Activated naive CD4-positive, alpha-beta T cell treated with anti-CD3 and anti-CD28 coated beads, Interleukin-2, amount 10 ng/mL, durations not matched to agents 7 days and 5 days (primary cell): ENCODE measurements at regions not wholly inside any gene's neighbourhood (a gene's known extent, or its start where the extent isn't known, plus 50 kb on each side); places are given as distances from the start of the nearest gene placed in this dataset.

Source experiments
- CTCF ChIA-PET: fragments of 350-600 bp; sonication (Branson Sonifier 250); formaldehyde crosslinking; loops from one replicate; lab custom pipeline; 2021; ENCODE audit warnings: antibody characterized with exemption; lab: Charles Lee
- DNase-seq: peaks from one replicate; pipeline ENCODE4 v3.0.0-alpha.2; 2020
- H3K27ac Mint-ChIP-seq: one replicate; pipeline ENCODE4 v1.8.0; 2021; ENCODE audit warnings: mild to moderate bottlenecking, moderate library complexity, mixed read lengths
- H3K27me3 Mint-ChIP-seq: one replicate; pipeline ENCODE4 v1.8.0; 2021; ENCODE audit warnings: mild to moderate bottlenecking, mixed read lengths
- H3K36me3 Mint-ChIP-seq: one replicate; pipeline ENCODE4 v1.8.0; 2021; ENCODE audit warnings: mixed read lengths
- H3K4me1 Mint-ChIP-seq: one replicate; pipeline ENCODE4 v1.8.0; 2021; ENCODE audit warnings: mixed read lengths
- H3K4me3 Mint-ChIP-seq: one replicate; pipeline ENCODE4 v1.8.0; 2021; ENCODE audit warnings: mild to moderate bottlenecking, moderate library complexity, mixed read lengths
- H3K9me3 Mint-ChIP-seq: one replicate; pipeline ENCODE4 v1.8.0; 2021; ENCODE audit warnings: mixed read lengths

DNA sequence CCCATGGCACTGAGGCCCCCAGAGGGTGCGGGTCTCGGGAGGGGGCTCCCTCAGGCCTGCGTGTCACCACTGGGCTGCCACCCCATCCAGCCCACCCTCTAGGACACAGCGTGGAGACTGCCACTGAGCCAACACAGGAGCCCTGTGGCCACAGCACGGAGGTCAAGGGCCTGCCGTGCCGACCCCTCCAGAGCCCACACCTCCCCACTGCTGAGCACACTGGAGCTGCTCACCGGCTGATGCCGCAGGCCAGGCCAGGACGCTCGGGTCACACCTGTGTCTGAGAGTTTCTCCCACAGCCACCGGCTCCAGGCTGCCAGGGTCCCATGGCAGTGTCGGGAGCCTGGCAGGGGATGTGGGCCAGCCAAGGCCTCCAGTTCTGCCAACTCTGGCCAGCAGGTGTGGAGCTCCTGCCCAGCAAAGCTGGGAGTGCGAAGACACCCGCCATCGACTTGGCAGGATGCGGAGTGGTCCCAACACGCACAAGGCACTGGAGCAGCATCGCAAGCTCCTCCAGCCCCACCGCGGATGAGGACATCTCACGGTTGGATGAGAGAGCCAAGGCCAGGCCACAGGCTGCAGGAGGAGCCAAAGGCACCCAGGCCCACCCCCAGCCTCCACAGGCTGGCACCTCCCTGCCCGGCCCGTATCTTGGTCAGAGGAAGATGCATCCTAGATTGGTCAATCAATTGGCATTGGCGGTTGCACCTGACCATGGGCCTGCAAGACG is 187.1 kb downstream of the BRD1 start:
- CTCF ChIA-PET = no interaction called here
- H3K4me1 Mint-ChIP-seq = no peaks in the 10 kb centered on the region

DNA sequence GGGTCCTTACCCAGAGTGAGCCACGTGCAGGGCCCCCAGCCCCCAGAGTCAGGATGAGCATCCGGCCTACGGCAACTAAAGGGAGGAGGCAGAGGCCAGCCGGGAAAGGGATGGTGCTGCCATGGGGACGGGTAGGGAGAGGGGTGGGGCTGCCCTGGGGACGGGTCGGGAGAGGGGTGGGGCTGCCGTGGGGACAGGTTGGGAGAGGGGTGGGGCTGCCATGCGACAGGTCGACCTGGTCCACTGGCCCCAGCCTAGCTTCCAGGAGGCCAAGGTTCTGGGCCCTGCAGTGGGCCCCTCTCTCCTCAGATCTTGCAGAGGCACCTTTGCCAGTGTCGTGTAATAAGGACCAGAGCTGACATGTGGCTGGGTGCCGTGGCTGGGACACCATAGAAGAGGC is 187.7 kb downstream of the BRD1 start:
- Mint-ChIP-seq H3K27me3 (no peaks in the 10 kb centered on the region), H3K4me1 (no peaks in the 10 kb centered on the region), H3K9me3 (no peaks in the 10 kb centered on the region), H3K36me3 (no peaks in the 10 kb centered on the region), H3K4me3 (no peak overlapping the region), H3K27ac (no peak overlapping the region)
- DNase-seq = no peak
- CTCF ChIA-PET = no interaction called here

More for the DNA sequence above, 187.1 kb downstream of the BRD1 start:
- H3K9me3 Mint-ChIP-seq = no peaks in the 10 kb centered on the region
- no peak overlapping the region for H3K4me3 Mint-ChIP-seq
- no peaks in the 10 kb centered on the region for H3K36me3 Mint-ChIP-seq
- no peaks in the 10 kb centered on the region for H3K27me3 Mint-ChIP-seq
- H3K27ac Mint-ChIP-seq = peak overlapping the region; percentile 37
- no peak for DNase-seq

DNA sequence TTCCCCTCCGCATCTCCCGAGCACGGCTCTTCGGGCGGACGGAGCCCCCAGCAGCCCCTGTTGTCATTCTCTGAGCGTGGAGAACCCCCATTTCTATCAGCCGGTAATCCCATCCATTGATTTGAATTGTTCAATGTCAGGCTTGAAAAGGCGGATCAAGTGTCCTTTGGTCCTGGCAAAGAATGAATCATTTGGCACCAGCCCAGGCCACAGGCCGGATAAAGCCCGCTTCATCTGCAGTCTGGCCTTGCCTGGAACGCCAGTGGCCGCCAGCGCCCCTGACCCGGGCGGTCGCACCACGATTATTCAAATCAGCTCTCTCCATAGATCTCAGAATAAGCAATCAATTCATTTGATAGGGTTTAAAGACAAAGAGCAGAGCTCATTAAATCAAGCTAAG is 188.9 kb downstream of the BRD1 start:
- DNase-seq = no peak
- CTCF ChIA-PET = no interaction called here
- H3K4me1 Mint-ChIP-seq = no peaks in the 10 kb centered on the region
- H3K27ac Mint-ChIP-seq = peak overlapping the region; percentile 68
- H3K9me3 Mint-ChIP-seq = no peaks in the 10 kb centered on the region
- H3K4me3 Mint-ChIP-seq = no peak overlapping the region
- H3K36me3 Mint-ChIP-seq = no peaks in the 10 kb centered on the region
- H3K27me3 Mint-ChIP-seq = no peaks in the 10 kb centered on the region

DNA sequence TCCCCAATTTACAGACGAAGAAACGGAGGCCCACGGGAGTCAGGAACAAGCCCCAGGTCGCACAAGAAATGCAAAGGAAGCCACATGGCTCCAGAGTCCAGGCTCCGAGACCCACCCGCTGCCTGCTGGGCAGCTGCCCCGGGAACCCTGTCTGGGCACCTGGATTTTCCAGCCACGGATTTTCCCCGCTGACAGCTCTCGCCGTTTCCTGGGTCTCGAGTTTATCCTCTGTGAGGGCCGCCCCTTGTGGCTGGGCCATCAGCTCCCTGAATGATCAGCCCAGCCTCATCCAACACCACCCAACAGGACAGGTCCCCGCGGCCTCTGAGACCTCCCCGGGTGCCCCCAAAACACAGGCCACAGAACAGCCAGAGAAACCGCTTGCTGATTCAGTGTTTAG is 189.7 kb downstream of the BRD1 start:
- CTCF ChIA-PET = no interaction called here
- no peak overlapping the region for H3K4me3 Mint-ChIP-seq
- no peak overlapping the region for H3K27ac Mint-ChIP-seq
- no peaks in the 10 kb centered on the region for H3K36me3 Mint-ChIP-seq
- no peaks in the 10 kb centered on the region for H3K9me3 Mint-ChIP-seq
- H3K27me3 Mint-ChIP-seq = no peaks in the 10 kb centered on the region
- H3K4me1 Mint-ChIP-seq = no peaks in the 10 kb centered on the region
- DNase-seq = no peak

DNA sequence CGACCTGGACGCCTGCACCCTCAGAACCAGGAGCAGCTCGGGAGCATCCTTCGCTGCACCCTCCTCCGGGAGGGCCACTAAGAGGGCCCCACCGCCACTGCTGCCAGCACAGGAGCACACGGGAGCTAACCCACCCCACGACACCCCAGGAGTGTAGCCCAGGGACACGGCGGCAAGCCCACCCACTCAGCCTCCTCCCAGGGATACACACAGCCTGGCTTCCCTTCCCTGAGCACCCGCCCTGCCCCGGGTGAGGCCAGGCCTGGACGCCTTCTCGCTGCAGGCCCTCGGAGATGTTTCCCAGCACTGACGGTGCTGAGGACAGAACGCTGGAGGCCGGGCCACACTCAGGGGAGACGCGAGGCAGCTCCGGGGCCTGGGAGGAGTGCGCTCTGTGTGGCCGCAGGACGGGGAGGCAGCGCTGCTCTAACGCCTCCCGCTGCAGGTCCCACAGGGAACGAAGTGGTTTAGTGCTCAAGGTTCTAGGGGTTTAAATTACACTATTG is 190.4 kb downstream of the BRD1 start:
- no peak overlapping the region for H3K4me3 Mint-ChIP-seq
- H3K9me3 Mint-ChIP-seq = no peaks in the 10 kb centered on the region
- DNase-seq = no peak
- CTCF ChIA-PET = no interaction called here
- no peaks in the 10 kb centered on the region for H3K4me1 Mint-ChIP-seq
- H3K27ac Mint-ChIP-seq = no peak overlapping the region
- no peaks in the 10 kb centered on the region for H3K27me3 Mint-ChIP-seq
- no peaks in the 10 kb centered on the region for H3K36me3 Mint-ChIP-seq

DNA sequence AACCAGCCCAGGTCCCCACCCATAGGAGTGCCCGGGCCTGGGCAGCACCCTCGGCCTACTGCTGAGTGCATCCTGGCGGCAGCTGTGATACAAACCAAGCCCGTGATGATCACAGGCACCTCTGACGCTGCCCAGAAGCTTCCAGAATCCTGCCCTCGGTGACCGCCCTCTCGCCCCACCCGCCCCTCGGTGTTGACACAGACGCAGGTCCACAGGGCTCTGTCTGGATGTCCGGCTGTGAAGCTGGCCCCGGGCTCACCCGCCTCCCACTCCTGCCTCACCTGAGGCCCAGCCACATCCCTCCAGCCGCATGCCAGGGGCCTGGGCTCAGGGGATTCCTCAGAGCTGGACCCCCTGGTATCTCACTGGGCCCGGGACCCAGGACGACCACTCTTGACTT is 191.0 kb downstream of the BRD1 start:
- Mint-ChIP-seq H3K9me3 (no peaks in the 10 kb centered on the region), H3K36me3 (no peaks in the 10 kb centered on the region), H3K27me3 (no peaks in the 10 kb centered on the region), H3K4me3 (no peak overlapping the region), H3K27ac (no peak overlapping the region), H3K4me1 (no peaks in the 10 kb centered on the region)
- CTCF ChIA-PET = no interaction called here
- no peak for DNase-seq

DNA sequence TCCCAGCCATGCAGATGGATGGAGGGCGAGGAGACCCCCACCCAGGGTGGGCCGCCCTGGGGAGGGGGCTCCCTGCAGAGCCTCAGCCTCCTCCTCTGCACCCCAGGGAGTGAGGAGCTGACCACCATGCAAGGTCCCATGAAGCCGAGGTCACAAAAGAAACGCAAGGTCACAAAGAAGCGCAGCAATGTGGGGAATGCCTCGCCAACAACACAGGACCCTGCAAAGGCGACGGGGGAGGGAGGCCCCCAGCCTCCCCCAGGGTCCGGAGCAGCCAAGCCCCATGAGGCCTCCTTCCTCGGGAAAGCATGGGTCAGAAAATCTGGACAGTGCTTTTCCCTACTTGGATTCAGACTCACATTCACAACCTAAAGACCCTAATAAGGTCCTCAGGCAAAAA is 191.5 kb downstream of the BRD1 start:
- Mint-ChIP-seq H3K9me3 (no peaks in the 10 kb centered on the region), H3K36me3 (no peaks in the 10 kb centered on the region), H3K4me1 (no peaks in the 10 kb centered on the region), H3K4me3 (no peak overlapping the region), H3K27ac (no peak overlapping the region), H3K27me3 (no peaks in the 10 kb centered on the region)
- no peak for DNase-seq
- CTCF ChIA-PET = no interaction called here

DNA sequence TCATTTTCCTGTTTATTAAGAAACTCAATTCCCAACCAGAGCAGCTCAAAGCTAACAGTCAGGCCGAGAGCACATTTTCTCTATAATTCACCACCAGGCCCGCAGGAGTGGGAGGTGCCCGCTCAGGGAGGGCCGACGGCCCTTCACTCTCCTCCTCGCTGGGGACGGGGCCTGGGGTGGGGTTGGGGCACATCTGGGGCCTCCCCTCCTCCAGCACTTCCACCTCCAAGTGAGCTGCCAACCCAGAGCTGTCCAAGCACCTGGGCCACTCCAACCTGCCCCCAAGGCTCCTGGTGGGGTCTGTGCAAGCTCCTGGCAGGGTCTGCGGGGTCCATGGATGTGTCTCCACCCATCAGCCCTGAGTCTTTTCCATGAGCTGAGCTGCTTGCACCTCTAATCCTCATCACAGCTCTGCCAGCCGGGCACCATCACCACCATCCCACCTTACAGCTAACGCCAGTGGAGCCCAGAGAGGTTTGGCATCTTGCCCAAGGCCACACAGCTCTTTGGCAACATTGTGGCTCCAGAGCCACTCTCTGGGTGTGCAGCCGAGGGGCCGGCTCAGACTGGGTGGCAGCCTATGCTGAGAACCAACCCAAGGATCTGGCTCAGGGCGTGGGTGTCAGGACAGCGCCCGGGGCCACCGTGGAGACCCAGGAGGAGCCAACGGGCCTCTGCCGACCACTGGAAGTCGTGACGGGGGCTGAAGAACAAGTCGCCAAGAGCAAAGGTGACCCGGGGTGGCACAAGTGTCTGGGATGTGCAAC is 193.5 kb downstream of the BRD1 start:
- H3K4me1 Mint-ChIP-seq = no peaks in the 10 kb centered on the region
- H3K4me3 Mint-ChIP-seq = no peak overlapping the region
- no peak for DNase-seq
- CTCF ChIA-PET = interaction anchor here (0.5 to 0.6 kb wide), 2 partner anchors 138 to 600 kb away, joined by 3 to 4 read pairs; no protein-coding TSS in a partner anchor
- H3K27ac Mint-ChIP-seq = no peak overlapping the region
- H3K9me3 Mint-ChIP-seq = no peaks in the 10 kb centered on the region
- no peaks in the 10 kb centered on the region for H3K27me3 Mint-ChIP-seq
- no peaks in the 10 kb centered on the region for H3K36me3 Mint-ChIP-seq

DNA sequence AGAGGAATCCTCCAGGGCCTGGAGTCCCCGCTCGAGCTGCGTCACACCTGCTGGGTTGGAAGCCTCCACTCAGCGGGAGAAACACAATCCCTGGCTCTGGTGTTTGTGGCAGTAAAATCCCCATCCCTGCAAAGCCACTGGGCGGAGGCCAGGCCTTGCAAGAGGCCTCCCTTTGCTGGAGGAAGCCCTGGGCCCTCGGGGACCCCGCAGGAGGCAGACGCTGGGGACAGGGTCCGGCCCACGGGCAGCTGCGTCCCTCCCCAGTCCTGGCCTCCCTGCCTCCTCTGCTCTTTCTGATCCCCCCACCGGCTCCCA is 194.7 kb downstream of the BRD1 start:
- H3K36me3 Mint-ChIP-seq = no peaks in the 10 kb centered on the region
- CTCF ChIA-PET = no interaction called here
- no peaks in the 10 kb centered on the region for H3K27me3 Mint-ChIP-seq
- H3K9me3 Mint-ChIP-seq = no peaks in the 10 kb centered on the region
- H3K27ac Mint-ChIP-seq = no peak overlapping the region
- H3K4me1 Mint-ChIP-seq = no peaks in the 10 kb centered on the region
- no peak for DNase-seq
- H3K4me3 Mint-ChIP-seq = no peak overlapping the region

DNA sequence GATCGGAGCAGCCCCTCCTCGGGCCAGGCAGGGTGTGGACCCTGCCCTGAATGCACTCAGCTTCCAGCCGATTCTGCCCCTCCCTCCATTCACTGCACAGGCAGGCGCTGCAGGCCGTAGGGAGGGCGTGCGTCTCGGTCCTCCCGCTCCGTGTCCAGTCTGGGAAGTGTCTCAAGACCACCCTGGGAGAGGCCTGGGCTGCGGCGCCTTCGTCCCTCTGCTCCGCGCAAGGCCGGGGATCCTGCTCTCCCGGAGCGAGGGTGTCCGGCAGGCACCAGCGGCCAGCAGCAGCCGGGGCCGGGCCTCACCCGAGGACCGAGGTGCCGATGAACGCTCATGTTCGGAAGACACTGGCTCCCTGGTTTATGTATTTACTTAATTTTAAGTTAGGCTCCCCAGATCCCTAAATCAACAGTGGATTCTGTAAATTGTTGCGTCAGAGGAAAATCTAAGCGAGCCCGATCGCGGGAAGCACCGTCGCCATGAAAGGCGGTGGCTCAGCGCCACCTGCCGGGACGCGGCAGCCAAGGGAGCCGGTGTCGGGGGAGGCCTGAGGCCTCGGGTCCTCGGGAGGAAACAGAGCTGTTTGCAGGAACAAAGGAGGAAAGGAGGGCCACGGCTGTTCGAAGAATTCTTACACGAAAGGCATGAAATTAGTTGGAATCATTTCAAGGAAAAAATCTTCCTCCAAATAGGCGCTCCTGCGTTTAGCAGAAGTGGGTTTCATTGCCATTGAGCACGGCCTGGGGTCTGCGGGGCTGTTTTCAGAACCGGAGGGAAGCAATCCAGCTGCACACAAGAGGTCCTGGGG is 195.3 kb downstream of the BRD1 start:
- H3K4me3 Mint-ChIP-seq = no peak overlapping the region

DNA sequence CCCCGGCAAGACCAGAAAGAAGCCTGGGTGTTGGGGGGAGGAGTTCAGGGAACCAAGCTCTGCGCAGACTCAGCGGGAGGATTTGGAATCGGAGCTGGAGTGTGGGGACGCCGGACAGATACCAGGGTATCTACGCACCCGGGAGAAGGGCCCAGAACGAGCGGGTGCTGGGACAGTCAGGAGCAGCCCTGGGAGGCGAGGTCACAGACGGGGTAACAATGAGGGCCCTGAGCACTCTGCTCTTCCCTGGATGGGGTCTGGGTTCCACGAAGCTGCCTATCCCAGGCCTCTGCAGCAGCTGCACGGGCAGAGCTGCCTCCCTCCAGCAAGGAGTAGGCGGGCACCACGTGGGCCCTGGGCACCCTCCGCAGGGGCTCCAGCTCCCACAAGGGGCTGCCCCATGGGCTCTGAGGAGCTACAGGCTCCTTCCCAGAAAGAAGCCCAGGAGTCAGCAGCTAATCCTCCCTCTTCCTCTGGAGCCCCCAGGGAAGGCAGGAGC is 197.2 kb downstream of the BRD1 start:
- CTCF ChIA-PET = no interaction called here
- no peaks in the 10 kb centered on the region for H3K27me3 Mint-ChIP-seq
- no peaks in the 10 kb centered on the region for H3K4me1 Mint-ChIP-seq
- no peaks in the 10 kb centered on the region for H3K36me3 Mint-ChIP-seq
- H3K9me3 Mint-ChIP-seq = no peaks in the 10 kb centered on the region
- DNase-seq = no peak
- no peak overlapping the region for H3K27ac Mint-ChIP-seq
- no peak overlapping the region for H3K4me3 Mint-ChIP-seq

More for the DNA sequence above, 195.3 kb downstream of the BRD1 start:
- no peaks in the 10 kb centered on the region for H3K27me3 Mint-ChIP-seq
- H3K9me3 Mint-ChIP-seq = no peaks in the 10 kb centered on the region
- DNase-seq = no peak
- no peak overlapping the region for H3K27ac Mint-ChIP-seq
- no peaks in the 10 kb centered on the region for H3K36me3 Mint-ChIP-seq
- CTCF ChIA-PET = no interaction called here
- no peaks in the 10 kb centered on the region for H3K4me1 Mint-ChIP-seq

DNA sequence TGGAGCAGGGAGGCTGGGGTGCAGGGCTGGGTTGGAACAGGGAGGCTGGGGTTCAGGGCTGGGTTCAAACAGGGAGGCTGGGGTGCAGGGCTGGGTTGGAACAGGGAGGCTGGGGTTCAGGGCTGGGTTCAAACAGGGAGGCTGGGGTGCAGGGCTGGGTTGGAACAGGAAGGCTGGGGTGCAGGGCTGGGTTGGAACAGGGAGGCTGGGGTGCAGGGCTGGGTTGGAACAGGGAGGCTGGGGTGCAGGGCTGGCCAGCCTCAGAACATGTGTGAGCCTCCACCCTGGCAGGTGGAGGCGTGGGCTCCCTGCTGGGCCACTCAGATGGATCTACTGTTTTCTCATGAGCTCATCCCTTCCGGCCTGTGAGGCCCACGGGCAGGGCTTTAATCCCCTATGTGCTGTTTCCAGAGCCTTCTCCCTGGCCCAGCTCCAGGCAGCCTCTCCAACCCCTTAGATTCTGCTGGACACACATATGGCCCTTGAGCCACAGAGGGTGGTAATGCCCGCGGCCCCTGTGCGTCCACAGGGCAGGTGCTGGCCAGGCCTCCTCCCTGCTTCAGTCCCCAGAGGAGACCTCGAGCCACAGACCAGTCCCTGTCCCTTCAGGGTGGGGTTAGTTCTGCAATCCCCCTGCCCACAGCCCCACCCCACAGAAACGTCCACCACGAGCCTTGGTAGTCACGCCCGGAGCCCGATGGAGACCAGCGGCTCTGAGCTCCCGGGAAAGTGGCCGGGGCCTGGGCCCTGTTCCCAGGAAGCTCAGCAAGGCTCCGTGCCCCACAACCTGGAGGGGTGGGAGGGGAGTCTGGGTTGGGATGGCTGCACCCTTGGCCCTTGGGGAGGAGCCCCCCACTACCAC is 197.9 kb downstream of the BRD1 start:
- Mint-ChIP-seq H3K27ac (no peak overlapping the region), H3K4me1 (no peaks in the 10 kb centered on the region)
- CTCF ChIA-PET = no interaction called here

DNA sequence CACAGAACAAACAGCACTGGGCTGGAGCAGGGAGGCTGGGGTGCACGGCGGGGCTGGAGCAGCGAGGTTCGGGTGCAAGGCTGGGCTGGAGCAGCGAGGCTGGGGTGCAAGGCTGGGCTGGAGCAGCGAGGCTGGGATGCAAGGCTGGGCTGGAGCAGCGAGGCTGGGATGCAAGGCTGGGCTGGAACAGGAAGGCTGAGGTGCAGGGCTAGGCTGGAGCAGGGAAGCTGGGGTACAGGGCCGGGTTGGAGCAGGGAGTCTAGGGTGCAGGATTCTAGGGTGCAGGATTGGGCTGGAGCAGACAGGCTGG is 198.5 kb downstream of the BRD1 start:
- Mint-ChIP-seq H3K36me3 (no peaks in the 10 kb centered on the region), H3K4me1 (no peaks in the 10 kb centered on the region), H3K9me3 (no peaks in the 10 kb centered on the region), H3K4me3 (no peak overlapping the region), H3K27me3 (no peaks in the 10 kb centered on the region), H3K27ac (no peak overlapping the region)
- CTCF ChIA-PET = no interaction called here
- DNase-seq = no peak

More for the DNA sequence above, 197.9 kb downstream of the BRD1 start:
- no peak for DNase-seq
- no peaks in the 10 kb centered on the region for H3K27me3 Mint-ChIP-seq
- H3K9me3 Mint-ChIP-seq = no peaks in the 10 kb centered on the region
- H3K4me3 Mint-ChIP-seq = no peak overlapping the region
- H3K36me3 Mint-ChIP-seq = no peaks in the 10 kb centered on the region
